GM18519 (cell line): ENCODE measurements at regions not wholly inside any gene's neighbourhood (a gene's known extent, or its start where the extent isn't known, plus 50 kb on each side); places are given as distances from the start of the nearest gene placed in this dataset.
A peak's percentile ranks its signal among the peaks of the same experiment; 100 is the strongest.
"Not testable (repeated sequence)": the region's sequence is repeated elsewhere in the genome, so short reads cannot be mapped to it uniquely, and the experiment has no call there.

Experiments used
- ATAC-seq: cut with Tn5 transposase; IDR thresholded peaks from one replicate; pipeline ENCODE4 v1.9.1; 2021; ENCODE audit warnings: mild to moderate bottlenecking, moderate library complexity; ENCODE audit not compliant: unreplicated experiment, low FRiP score

DNA sequence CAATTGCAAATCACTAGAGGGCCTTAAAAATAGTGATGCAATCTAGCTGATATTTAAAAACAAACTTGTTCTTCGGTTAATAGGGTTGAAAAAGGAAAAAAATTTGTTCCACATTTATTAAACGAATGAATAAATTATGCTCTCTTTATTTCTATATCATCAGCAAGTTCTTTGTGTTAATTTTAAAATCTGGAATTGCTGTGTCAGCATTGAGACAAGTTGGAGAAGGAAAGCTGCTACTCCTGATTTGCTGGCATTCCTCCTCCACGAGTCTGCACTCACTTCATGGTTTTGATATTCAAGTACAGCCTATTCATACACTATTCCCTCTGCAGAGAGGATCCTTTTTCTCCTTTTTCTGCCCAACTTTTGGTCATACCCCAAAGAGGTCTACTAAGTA is 117.6 kb downstream of the MRPL39 start:
- no peak for ATAC-seq

DNA sequence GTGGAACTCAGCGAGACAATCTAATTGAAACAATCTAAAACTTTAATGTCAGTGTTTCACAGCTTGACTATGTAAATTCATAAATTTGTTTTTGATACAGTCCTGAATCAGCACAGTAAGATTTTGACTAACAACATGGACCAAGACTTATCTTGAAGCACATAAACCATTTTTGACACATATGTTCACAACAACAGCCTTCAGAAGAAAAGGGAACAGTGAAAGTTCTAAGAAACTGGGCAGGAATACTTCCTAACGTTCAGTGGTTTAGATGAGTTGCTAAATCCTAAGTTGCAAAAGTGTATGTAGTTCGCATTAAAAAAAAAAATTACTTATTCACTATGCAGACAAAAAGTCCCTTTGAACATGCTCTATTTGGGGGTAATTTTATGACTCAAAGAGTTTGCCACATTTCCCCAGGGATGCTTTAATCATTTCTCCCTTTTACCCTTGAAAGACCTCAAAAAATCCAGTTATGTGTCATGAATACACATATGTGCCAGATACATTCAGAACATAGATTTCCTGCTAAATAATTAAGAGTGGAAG is 120.2 kb downstream of the MRPL39 start:
- ATAC-seq, result peak; percentile 70

DNA sequence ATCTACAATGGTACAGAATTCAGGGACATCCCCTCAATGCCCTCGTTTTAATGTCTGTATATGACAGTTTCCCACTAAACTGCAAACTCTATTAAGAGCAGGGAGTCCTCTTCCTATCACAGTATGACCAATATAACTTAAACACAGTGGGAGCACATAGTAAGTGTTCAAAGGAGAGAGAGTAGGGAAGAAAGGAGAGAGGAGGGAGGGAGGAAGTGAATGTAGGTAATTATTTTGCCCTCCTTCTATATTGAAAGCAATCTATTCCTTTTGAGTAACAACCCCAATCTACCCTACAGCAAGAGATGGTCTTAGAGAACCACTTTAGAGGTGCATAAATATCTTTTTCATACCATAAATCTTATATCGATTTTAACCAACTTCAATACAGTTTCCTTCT is 121.4 kb downstream of the MRPL39 start:
- ATAC-seq, result no peak

DNA sequence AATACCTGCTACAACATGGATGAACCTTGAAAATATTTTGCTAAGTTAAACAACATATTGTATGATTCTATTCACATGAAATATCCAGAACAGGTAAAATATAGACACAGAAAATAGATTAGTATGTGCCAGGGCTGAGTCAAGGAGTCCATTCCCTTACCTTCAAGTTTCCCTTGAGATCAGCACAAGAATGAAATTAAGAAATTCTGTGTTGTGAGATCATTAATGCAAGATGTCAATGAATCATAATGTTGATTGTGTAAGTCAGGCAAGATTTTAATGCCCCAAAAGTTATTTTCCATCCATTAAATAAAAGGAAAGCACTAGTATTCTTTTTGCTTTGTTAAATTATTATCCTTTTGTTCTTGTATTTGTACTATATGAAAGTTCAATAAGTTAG is 139.4 kb downstream of the MRPL39 start:
- no peak for ATAC-seq

DNA sequence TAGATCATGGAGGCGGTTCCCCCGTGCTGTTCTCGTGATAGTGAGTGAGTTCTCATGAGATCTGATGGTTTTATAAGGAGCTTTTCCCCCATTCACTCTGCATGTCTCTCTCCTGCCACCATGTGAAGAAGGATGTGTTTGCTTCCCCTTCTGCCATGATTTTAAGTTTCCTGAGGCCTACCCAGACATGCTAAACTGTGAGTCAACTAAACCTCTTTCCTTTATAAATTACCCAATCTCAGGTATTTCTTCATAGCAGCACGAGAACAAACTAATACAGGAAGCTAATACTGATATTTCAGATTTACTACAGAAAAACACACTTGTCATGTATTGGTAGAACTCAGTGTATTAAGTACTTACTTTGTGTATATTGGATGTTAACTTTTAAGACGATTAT is 140.2 kb downstream of the MRPL39 start:
- not testable (repeated sequence) for ATAC-seq

DNA sequence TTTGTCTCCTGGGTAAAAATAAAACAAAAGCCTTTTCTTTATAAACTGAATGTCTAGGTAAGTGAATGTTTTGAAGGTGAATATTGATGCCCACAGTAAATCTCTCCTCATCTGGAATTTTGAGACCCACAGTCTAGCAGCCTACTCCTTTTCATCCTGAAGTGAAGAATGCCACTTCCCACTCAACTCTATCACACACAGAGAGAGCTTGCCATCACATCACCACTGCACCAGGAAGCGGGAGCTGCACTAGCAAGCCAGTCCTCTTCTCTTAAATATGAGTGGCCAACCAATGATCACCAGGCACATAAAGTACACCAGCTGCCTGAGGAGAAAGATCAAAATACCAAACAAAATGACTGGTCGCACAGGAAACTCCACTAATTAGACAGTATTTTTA is 140.8 kb downstream of the MRPL39 start:
- ATAC-seq, result no peak

DNA sequence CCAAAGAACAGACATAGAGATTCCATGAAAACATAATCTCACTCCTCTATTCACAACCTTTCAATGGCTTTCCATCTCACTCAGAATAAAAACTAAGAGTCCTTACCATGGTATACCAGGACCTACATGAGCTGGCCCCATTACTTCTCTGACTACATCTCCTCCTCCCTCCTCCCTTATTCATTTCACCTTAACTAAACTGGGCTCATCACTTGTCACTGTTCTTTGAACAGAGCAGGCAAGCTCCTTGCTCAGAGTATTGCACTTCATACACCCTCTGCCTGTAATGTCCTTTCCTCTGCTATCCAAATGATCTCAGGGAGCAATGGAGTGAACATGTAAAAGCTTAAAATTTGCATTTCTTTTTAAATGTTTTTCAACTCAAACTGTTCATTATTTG is 142.0 kb downstream of the MRPL39 start:
- ATAC-seq, result no peak

DNA sequence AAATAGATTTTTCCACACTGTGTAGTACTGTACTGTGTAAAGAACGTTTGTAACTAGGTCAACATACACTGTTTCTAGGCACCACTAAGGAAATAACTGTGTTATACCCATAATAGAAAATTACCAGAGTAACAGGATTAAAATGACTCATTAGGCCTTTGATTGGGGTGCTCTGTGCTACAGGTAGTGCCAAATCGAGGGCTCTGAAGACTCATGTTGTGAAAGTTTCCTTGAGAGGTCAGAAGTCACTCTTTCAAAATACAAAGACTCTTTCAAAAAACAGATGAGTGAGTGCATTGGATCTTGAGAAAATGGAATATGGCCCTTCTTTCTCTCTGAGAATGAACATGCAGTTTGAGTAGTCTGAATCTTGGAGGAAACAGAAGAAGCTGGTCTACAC is 143.0 kb downstream of the MRPL39 start:
- peak; percentile 77 for ATAC-seq

DNA sequence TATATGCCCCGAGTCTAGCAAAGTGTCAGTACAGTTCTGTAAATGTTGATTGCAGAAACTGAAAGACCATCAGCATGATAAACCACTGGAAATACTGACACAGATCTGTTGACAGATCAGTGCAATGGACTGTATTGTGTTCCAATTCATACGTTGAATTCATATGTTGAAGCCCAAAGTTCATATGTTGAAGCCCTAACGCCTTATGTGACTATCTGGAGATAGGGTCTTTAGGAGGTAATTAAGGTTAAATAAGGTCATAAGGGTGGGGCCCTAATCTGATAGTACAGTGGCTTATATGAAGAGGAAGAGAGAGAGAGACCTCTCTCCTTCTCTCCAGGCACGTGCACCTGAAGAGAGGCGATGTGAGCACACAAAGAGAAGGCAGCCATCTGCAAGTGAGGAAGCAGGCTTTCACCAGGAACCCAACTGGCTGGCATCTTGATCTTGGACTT is 144.7 kb downstream of the MRPL39 start:
- ATAC-seq, result peak; percentile 37

DNA sequence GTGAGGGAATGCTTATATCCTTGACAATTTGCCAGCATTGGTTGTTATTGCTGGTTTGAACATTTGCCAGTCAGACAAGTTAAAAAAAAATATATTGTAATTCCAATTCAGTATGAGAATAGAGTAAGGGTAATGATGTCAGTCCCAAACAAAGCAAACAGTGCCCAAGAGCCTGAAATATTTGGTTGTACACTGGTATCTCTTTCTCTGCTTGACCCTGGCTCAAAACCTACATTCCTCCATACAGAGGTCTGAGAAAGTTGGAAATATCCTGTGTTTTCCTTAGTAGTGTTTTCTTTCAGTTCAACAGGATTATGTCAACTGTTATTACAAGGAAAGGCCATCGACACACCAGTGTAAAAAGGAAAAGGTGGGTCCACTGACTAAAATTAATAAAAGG is 145.6 kb downstream of the MRPL39 start:
- no peak for ATAC-seq

DNA sequence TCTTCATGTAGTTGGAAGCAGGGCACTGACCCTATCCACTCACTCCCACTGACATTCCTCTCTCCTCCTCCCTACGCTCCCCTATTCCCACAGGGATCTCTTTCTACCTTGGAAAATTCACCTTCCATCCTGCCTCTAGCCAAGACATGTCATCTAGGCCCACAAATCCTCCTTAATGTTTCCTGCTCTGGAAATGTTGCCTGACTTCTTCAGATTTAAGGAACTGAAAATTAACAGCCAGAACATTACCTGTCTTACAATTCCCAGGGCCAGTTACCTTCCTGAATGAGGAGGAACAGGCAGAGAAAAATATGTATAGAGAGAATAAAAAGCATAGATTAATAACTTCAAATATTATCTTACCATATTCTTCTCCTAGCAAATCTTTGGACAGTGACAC is 147.3 kb downstream of the MRPL39 start:
- no peak for ATAC-seq

DNA sequence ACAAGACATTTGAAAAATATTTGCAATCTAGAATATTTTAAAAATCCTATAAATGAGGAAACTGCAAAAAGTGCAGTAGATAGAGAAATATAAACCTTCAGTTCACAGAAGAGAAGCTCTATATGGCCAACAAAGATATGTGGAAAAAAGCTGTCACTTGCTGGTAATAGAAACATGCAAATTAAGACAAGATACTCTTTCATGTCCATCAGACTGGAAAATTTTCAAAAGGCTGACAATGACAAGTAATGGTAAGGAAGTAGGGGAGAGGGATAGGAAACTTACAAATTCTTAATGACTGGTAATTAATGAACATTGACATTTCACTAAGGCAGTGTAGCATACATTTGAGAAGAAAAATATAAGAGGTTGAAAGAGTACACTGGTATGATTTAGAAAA is 147.9 kb downstream of the MRPL39 start:
- no peak for ATAC-seq

DNA sequence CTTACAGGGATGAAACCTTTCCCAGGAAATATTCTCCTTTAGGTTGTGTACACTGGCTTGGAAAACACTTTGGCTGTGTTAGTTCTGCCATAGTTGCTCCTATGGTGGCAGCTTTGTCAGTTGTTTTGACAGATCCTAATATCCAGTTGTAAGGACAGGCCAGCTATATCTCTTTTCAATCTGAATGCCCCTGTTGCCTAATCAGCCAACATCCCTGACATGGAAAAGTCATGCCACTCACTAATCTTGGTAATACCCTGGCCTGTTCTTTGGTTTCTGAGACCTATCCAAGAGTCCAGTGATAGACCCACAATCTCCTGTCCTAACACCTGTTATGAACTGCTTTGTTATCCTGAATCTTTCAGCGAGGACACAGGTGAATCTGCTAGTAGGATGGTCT is 148.8 kb downstream of the MRPL39 start:
- no peak for ATAC-seq

DNA sequence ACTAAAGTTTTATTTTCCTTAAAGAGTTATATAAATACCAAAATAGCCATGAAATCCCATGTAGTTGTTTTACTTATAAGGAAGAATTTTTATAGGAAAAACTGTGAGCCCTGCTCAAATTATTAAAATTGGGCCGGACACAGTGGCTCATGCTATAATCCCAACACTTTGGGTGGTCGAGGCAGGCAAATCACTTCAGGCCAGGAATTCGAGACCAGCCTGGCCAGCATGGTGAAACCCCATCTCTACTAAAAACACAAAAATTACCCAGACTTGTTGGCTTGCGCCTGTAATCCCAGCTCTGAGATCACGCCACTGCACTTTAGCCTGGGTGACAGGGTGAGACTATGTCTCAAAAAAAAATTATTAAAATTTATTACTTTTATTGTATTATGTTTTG is 149.3 kb downstream of the MRPL39 start:
- ATAC-seq, result no peak

DNA sequence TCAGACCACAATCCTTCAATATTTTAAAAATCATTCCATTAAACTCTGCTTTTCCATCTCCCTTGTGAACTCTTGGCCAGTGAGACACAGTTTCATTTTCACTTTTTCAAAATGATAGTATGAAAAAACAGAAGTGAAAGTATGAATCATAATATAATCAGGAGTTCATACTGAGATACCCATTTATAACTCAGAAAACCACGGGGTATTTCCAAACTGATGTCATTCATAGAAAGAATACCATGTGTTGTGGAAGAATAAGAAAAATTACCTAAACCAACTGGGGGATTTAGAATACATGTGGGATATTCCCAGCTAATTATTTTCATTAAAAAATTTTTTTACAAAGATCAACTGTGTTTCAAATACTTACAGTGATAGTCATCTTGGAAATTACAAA is 149.9 kb downstream of the MRPL39 start:
- peak; percentile 63 for ATAC-seq

DNA sequence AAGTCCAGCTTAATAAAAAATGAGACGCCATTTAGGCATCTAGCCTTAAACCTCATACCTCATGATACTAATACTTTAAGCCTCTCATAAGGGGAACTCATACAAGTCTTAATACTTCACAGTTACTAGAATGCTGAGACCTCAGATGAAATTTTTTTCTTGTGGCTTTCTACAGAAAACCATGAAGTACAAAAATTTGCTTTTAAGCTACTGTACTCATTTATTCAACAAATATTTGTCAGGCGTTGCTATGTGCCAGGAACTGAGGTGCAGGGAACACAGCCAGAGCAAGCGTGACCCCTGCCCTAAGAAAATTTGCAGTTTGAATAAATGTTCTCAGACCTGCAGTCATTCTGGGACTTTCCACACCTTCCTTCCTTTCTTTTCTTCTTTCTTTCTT is 150.6 kb downstream of the MRPL39 start:
- peak; percentile 38 for ATAC-seq

DNA sequence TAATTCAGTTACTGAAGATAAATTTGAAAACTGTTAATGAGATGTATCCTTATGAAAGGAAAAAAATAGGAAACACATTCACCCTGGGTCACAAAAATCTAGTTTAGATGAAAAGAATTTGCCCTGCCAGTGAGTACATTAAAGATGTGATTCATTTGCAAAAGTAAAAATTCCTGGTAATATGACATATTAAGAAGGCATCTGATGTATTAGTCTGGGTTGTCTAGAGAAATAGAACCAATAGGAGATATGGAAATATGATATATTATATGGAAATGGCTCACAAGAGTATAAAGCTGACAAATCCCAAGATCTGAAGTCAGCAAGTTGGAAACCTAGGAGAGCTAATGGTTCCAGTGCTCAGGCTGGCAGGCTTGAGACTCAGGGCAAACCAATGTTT is 153.8 kb downstream of the MRPL39 start:
- ATAC-seq, result no peak

DNA sequence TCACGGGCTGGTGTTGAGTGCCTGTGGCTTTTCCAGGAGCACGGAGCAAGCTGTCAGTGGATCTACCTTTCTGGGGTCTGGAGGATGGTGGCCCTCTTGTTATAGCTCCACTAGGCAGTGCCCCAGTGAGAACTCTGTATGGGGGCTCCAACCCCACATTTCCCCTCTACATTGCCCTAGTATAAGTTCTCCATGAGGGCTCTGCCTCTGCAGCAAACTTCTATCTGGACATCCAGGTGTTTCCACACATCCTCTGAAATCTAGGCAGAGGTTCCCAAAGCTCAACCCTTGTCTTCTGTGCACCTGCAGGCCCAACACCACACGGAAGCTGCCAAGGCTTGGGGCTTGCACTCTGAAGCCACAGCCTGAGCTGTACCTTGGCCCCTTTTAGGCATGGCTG is 157.3 kb downstream of the MRPL39 start:
- ATAC-seq, result no peak

DNA sequence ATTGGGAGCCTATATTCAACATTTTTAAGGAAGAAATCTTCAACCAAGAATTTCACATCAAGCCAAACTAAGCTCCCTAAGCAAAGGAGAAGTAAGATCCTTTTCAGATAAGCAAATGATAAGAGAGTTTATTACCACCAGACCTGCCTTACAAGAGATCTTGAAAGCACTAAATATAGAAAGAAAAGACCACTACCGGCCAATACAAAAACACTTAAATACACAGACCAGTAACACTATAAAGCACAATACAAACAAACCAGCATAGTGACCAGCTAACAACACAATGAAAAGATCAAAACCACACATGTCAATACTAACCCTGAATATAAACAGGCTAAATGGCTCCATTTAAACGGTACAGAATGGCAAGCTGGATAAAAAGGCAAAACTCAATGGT is 165.4 kb downstream of the MRPL39 start:
- ATAC-seq, result no peak

DNA sequence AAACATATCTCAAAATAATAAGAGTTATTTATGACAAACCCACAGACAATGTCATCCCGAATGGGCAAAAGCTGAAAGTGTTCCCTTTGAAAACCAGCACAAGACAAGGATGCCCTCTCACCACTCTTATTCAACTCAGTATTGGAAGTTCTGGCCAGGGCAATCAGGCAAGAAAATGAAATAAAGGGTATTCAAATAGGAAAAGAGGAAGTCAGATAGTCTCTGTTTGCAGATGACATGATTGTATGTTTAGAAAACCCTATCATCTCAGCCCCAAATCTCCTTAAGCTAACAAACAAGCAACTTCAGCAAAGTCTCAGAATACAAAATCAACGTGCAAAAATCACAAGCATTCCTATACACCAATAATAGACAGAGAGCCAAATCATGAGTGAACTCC is 169.8 kb downstream of the MRPL39 start:
- not testable (repeated sequence) for ATAC-seq

DNA sequence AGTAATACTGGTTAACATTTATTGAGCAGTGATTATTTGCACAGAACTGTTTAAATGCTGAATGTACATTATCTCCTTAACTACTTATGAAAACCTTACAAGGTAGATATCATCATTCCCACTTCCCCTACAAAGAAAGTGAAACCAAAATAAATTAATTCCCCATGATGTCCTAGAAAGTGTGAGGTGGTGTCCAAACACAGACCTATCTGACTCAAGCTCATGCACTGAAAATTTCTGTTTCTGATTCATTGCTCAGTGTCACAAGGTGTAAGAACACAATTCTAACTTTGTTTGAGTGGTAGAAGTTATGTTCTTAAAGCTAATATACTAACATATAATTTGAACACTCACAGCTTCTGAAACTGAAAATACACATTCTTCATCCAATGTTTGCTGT is 178.7 kb downstream of the MRPL39 start:
- ATAC-seq, result peak; percentile 54

DNA sequence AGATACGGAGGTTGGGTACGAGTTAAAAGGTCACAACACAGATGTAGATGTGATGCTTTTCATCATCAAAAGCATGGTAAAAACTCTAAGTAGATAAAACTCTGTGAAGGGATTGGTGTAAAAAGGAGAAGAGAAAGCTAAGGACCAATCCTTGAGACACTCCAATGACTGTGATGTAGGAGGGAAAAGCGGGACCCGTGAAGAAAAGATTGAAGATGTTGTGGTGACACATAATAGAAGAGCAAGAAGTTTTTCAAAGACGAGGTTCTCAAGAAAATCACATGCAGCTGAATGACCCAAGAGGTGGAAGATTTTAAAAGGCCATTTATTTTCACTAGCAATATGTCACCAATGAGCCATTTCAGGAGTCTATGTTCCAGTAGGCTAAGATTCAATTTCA is 179.5 kb downstream of the MRPL39 start:
- no peak for ATAC-seq

DNA sequence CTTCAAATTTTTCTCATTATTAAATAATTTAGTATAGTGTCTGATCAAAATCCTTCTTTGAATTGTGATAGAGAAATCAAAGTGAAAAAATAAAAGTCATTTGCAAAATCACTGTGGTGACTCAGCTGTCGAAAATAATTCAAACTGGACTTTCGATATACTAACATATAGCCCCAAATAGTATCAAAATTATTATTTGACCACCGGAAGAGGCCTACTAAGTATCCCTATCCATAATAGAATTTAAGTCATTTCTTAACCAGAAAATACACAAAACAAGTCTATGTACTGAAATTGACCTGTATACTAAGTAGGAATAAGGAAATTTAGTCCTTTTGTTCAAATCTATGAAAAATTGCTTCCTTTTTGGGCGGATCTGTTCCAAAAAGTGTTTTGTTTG is 180.7 kb downstream of the MRPL39 start:
- no peak for ATAC-seq
